Endothelial cell of umbilical vein (primary cell): ENCODE measurements at regions not wholly inside any gene's neighbourhood (a gene's known extent, or its start where the extent isn't known, plus 50 kb on each side); places are given as distances from the start of the nearest gene placed in this dataset.

Experiments
- BruUV-seq: library from RNA; stranded (reverse); fragments of 400-500 nt; replicated peaks from 2 replicates; lab custom pipeline; 2021; lab: Mats Ljungman, UMichigan
- CTCF ChIA-PET: fragments of 300-600, 350-600 bp; sonication (Branson Sonifier 250); formaldehyde crosslinking; loops from one replicate; lab custom pipeline; 2021; ENCODE audit warnings: antibody characterized with exemption, inconsistent platforms; lab: Charles Lee
- POLR2A ChIA-PET: fragments of 300-600, 350-600 bp; sonication (Branson Sonifier 250); formaldehyde crosslinking; loops from one replicate; lab custom pipeline; 2021; ENCODE audit warnings: antibody characterized with exemption, inconsistent platforms; lab: Charles Lee
- DNase-seq: peaks from one replicate; pipeline ENCODE4 v3.0.0-alpha.2; 2011; ENCODE audit warnings: low read depth, low spot score
- FAIRE-seq: peaks from 2 replicates; lab custom pipeline; 2011; peaks lifted over from hg19 to GRCh38; lab: Jason Lieb, UNC
- H2AFZ ChIP-seq: 2 replicates; pipeline ENCODE4 v1.6.0; 2012; ENCODE audit warnings: low read depth, low read length, control low read depth, inconsistent platforms
- H3K27ac ChIP-seq: 2 replicates; pipeline ENCODE4 v1.5.1; 2011; ENCODE audit warnings: low read depth, mild to moderate bottlenecking, control low read depth, low read length, moderate library complexity; ENCODE audit not compliant: insufficient read depth
- H3K27me3 ChIP-seq, 2 experiments: 2 replicates each; pipeline versions ENCODE4 v1.6.0 to v1.6.1; 2011; ENCODE audit warnings: low read length in 2 of 2, mixed read lengths in 1 of 2; ENCODE audit not compliant: control insufficient read depth in 2 of 2, insufficient read depth in 2 of 2
- H3K36me3 ChIP-seq, 2 experiments: 2 replicates in 1 of 2; 3 replicates in 1 of 2; pipeline ENCODE4 v1.5.1; 2011; ENCODE audit warnings: low read length in 2 of 2, mild to moderate bottlenecking in 1 of 2, moderate library complexity in 1 of 2; ENCODE audit not compliant: control insufficient read depth in 2 of 2, insufficient read depth in 2 of 2; ENCODE audit errors: extremely low read depth in 1 of 2
- H3K4me1 ChIP-seq: 3 replicates; pipeline ENCODE4 v1.5.1; 2011; ENCODE audit warnings: mild to moderate bottlenecking, low read length; ENCODE audit not compliant: control insufficient read depth, insufficient read depth; ENCODE audit errors: extremely low read depth
- H3K4me2 ChIP-seq: 2 replicates; pipeline ENCODE4 v1.6.1; 2011; ENCODE audit warnings: low read length, control low read depth, mixed read lengths; ENCODE audit not compliant: insufficient read depth
- H3K4me3 ChIP-seq, 3 experiments: fragments of 200-600 bp in 1 of 3; sonication (generic), shearing (Covaris generic) in 1 of 3; replicated peaks in 1 of 3; 2 replicates each; pipeline ENCODE4 v1.5.1; 2011 to 2016; ENCODE audit warnings: control low read depth in 3 of 3, low read length in 3 of 3, mild to moderate bottlenecking in 2 of 3, inconsistent platforms in 1 of 3, low read depth in 1 of 3, moderate library complexity in 1 of 3; ENCODE audit not compliant: insufficient read depth in 1 of 3
- H3K79me2 ChIP-seq: 2 replicates; pipeline ENCODE4 v1.6.0; 2012; ENCODE audit warnings: low read length, inconsistent platforms; ENCODE audit not compliant: control insufficient read depth, insufficient read depth
- H3K9ac ChIP-seq: replicated peaks from 2 replicates; pipeline ENCODE3; 2011; ENCODE audit warnings: low read length, control low read depth; ENCODE audit not compliant: insufficient read depth; ENCODE audit errors: extremely low read depth
- H3K9me1 ChIP-seq: replicated peaks from 3 replicates; pipeline ENCODE4 v1.6.0; 2011; ENCODE audit warnings: mild to moderate bottlenecking, low read length; ENCODE audit not compliant: control insufficient read depth, insufficient read depth; ENCODE audit errors: extremely low read depth
- H3K9me3 ChIP-seq: replicated peaks from 2 replicates; pipeline ENCODE4 v1.5.1; 2012; ENCODE audit warnings: low read length, inconsistent platforms; ENCODE audit not compliant: control insufficient read depth, insufficient read depth
- H4K20me1 ChIP-seq: replicated peaks from 2 replicates; pipeline ENCODE3; 2011; ENCODE audit warnings: mild to moderate bottlenecking, low read length; ENCODE audit not compliant: control insufficient read depth, insufficient read depth; ENCODE audit errors: extremely low read depth
- CTCF ChIP-seq, 2 donors: IDR thresholded peaks; 1 replicate in 1 of 2; 2 replicates in 1 of 2; pipeline ENCODE4 v1.5.1; 2011; ENCODE audit warnings: low read length in 2 of 2, mild to moderate bottlenecking in 2 of 2, moderate library complexity in 2 of 2, control low read depth in 1 of 2, inconsistent platforms in 1 of 2, low read depth in 1 of 2; ENCODE audit not compliant: insufficient read depth in 1 of 2; ENCODE audit errors: extremely low read depth in 1 of 2
- EZH2 ChIP-seq: IDR thresholded peaks from 2 replicates; pipeline ENCODE4 v1.6.1; 2012; ENCODE audit warnings: borderline replicate concordance, low read depth, mild to moderate bottlenecking, moderate library complexity, low read length, inconsistent platforms; ENCODE audit not compliant: severe bottlenecking
- FOS ChIP-seq: IDR thresholded peaks from 2 replicates; pipeline ENCODE4 v1.6.1; 2011; ENCODE audit warnings: mild to moderate bottlenecking, low read length, moderate library complexity, borderline replicate concordance; ENCODE audit not compliant: insufficient read depth
- GATA2 ChIP-seq: IDR thresholded peaks from 2 replicates; pipeline ENCODE4 v1.7.0; 2011; ENCODE audit warnings: low read depth, mild to moderate bottlenecking, moderate library complexity, mixed read lengths, low read length; ENCODE audit not compliant: insufficient read length, insufficient read depth
- JUN ChIP-seq: IDR thresholded peaks from 2 replicates; pipeline ENCODE4 v1.6.1; 2011; ENCODE audit warnings: borderline replicate concordance, low read depth; ENCODE audit not compliant: insufficient read length, insufficient read depth
- MAX ChIP-seq: IDR thresholded peaks from 2 replicates; pipeline ENCODE4 v1.6.1; 2011; ENCODE audit not compliant: insufficient read depth, insufficient read length
- MYC ChIP-seq: IDR thresholded peaks from one replicate; pipeline ENCODE4 v1.6.1; 2011; ENCODE audit warnings: mild to moderate bottlenecking, low read depth, low read length
- POLR2A ChIP-seq: IDR thresholded peaks from 2 replicates; pipeline ENCODE4 v1.6.1; 2012; ENCODE audit warnings: low read depth, mild to moderate bottlenecking, control low read depth, low read length
- POLR2AphosphoS5 ChIP-seq: IDR thresholded peaks from 2 replicates; pipeline ENCODE4 v1.6.1; 2012; ENCODE audit warnings: low read depth, mild to moderate bottlenecking, control low read depth, low read length, moderate library complexity; ENCODE audit not compliant: insufficient read depth
- dilution Hi-C: fragments of 300-500 bp; cut with MboI; formaldehyde crosslinking; loops from one replicate; pipeline ENCODE4 v1.15.0; 2019; ENCODE audit warnings: low sequenced_read_pairs; ENCODE audit not compliant: extremely low pct_ligation_motif_present
- intact Hi-C: fragments of 100-400 bp; cut with micrococcal nuclease; formaldehyde crosslinking; loops from one replicate; pipeline ENCODE4 v1.10.0; 2022

- DNase-seq (no peak), FAIRE-seq (no peak)
- no peak for TF ChIP-seq MYC
- TF ChIP-seq EZH2: no peak
- TF ChIP-seq MAX: no peak
- TF ChIP-seq FOS: no peak
- no peak for TF ChIP-seq POLR2AphosphoS5
- TF ChIP-seq JUN: no peak
- no peak for TF ChIP-seq GATA2
- TF ChIP-seq CTCF (IDR thresholded peaks at IDR 0.05; ENCODE audit: extremely low read depth in 1 of 2, insufficient read depth in 1 of 2, low read depth in 1 of 2, low read length in 2 of 2): no peak
- TF ChIP-seq POLR2A: no peak
- Histone ChIP-seq H3K4me1 (no peaks in the 10 kb centered on the region), H3K9me3 (no peaks in the 10 kb centered on the region), H3K9ac (no peak overlapping the region), H3K27me3 (peaks cover 0 to 13% of the 10 kb centered on the region in 2 experiments), H2AFZ (no peak overlapping the region), H3K36me3 (no peaks in the 10 kb centered on the region), H3K9me1 (no peaks in the 10 kb centered on the region), H3K4me3 (no peak overlapping the region), H3K27ac (no peak overlapping the region), H3K4me2 (no peak overlapping the region), H3K79me2 (no peaks in the 10 kb centered on the region), H4K20me1 (no peaks in the 10 kb centered on the region)
- no TSS peak for BruUV-seq
- POLR2A ChIA-PET: no interaction called here
- dilution Hi-C loops (no loop called here), intact Hi-C loops (no loop called here)
- CTCF ChIA-PET: interaction anchor here (2.1 kb wide), 1 partner anchor 23 kb away, joined by 4 read pairs; no protein-coding TSS in a partner anchor
Measured at GRCh38 chr5:171709930-171710329, 75.7 kb upstream of the SMIM23 start.
